Cardiac septum (tissue), 1 donor: ENCODE measurements at regions not wholly inside any gene's neighbourhood (a gene's known extent, or its start where the extent isn't known, plus 50 kb on each side); places are given as distances from the start of the nearest gene placed in this dataset.

Source experiments
- DNase-seq: peaks from one replicate; pipeline ENCODE4 v3.0.0-alpha.2; 2020; ENCODE audit warnings: low spot score
- intact Hi-C: fragments of 100-400 bp; cut with DNase I; formaldehyde crosslinking; loops from one replicate; pipeline ENCODE4 v1.14.0; 2022
- donor health status: DM: no; HTN: no; CAD: no.

DNA sequence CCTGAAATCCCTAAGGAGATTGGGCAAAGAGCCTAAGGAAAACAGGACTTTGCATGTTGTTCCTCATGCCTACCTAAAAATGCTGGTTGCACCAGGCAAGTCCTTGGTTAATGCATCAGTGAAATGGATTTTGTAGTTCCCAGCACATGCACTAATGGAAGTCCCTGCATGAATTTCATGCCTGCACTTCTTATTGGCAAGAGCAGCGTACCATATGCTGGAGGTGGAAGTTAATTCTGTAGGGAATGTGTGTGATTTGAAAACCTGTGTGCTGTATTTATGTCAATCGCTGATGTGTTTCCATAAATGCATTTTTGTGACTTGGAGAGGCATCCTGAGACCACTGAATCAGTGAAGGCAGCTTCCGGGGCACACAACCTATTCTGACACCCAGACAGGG is 140.3 kb upstream of the MTNR1B start:
- DNase-seq, result no peak
- intact Hi-C loops, result no loop called here

DNA sequence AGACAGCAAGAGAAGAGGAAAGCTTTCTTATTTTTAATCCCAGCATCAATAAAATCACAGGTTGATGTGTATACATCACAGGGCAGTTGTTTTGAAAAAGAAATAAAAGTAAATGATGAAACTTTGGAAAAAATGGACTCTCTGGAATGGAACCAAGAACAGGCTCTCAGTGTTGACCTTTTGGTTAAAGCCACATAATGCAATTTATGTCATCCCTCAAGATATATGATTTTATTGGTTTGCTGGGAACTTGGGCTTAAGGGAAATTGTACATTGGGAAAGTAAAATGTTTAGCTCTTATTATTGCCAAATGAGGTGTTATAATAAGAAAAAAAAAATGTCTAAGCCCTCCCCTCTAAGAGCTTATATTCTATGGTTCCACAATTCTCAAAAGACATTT is 139.8 kb upstream of the MTNR1B start:
- DNase-seq, result no peak
- intact Hi-C loops, result no loop called here

DNA sequence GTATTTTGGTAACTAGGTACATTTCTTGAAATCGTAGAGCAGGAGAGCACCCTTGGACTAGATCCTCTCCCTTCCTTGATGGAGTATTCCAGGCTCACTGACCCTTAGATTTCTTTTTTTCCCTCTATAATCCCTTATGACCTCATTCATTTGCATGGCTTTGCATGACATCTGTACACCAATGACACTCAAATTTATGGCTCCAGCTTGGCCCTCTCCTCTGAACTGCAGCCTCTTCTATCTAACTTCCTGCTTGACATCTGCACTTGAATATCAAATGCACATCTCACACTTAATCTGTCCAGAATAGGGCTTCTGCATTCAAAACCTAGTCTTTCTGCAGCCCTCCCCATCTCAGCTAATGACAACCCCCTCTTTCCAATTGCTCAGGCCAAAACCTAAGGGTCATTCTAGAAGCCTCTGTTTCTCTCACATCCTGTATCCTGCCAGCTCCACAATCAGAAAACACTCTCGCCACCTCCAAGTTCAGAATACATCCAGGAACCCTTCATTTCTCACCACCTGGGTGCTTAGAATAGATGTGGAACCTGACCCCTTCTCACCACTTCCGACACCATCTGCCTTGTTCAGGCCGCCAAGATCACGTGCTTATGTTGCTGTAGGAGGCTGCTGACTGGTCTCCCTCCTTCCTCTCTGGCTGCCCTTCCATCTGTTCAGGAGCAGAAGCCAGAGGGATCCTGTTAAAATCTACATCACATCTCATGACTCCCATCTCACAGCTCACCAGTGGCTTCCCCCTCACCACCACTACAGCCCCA is 138.9 kb upstream of the MTNR1B start:
- no peak for DNase-seq
- intact Hi-C loops, result no loop called here

DNA sequence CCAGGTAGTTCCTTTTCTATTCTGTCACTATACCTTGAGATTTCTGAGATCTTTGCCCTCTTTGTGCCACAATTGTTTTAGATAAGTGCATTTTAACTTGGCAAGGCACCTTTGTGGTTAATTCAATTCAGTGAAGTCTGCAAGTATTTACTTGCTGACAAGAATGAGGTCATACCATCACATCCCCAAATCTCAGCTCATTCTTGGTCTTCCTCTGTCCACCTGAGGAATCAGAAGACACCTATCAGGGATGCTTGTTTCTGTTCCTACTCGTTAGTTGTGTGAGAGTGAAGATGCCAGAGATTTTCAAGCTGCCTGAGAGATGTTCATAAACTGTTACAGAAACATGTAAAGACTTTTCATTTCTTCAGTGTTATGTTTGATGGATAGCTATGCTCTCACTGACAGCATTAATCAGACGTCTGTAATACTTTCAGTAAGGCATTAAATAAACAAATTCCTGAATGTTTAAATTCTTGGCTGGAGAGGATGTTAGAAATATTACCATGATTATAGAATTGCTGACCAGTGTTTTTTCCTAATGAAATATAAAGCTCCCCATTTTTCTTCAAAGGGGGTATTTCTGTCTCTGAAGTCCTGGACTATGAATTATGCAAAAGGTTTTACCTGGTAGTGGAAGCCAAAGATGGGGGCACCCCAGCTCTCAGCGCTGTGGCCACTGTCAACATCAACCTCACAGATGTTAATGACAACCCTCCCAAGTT is 135.0 kb upstream of the MTNR1B start:
- intact Hi-C loops, result no loop called here

DNA sequence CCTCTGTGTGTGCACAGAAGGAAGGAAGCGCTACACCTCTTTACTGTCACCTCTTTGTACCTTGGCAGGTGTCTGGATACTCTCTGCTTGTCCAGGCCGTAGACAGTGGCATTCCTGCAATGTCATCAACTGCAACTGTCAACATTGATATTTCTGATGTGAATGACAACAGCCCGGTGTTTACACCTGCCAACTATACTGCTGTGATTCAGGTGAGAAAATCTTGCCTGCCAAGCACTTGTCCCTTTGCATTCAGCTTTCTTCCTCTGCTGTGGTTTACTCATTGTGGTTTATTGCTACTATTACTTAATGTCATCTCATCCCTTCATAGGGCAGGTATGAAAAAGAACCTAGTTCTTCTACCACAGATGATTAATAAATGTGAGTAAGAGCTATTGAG is 131.9 kb upstream of the MTNR1B start:
- DNase-seq, result no peak
- intact Hi-C loops, result no loop called here

More for the DNA sequence above, 135.0 kb upstream of the MTNR1B start:
- no peak for DNase-seq

DNA sequence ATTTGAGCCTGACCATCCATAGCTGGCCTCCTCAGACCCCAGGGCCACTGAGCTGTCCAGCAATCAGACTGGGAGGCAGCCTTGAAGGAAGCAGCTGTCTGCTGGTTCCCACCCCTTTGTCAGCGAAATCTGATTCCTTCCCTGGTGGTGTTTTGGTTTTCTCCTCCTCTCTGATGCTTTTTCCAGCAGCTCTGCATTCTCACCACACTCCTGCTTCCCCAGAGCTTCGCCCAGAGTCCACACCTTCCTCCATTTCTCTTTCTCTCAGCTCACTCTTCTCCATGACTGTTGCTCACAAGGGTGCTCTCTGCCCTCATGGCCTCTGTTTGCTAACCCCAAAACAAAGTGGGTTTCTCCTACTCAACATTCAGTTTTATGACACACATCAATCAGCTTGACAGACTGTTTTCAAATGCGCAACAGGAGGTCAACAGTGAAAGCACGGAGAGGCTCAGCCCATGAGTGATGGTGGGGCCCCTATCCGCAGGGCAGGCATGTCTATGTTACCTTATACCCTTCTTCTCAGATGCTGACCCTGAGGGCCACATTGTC is 130.6 kb upstream of the MTNR1B start:
- intact Hi-C loops, result no loop called here
- no peak for DNase-seq

DNA sequence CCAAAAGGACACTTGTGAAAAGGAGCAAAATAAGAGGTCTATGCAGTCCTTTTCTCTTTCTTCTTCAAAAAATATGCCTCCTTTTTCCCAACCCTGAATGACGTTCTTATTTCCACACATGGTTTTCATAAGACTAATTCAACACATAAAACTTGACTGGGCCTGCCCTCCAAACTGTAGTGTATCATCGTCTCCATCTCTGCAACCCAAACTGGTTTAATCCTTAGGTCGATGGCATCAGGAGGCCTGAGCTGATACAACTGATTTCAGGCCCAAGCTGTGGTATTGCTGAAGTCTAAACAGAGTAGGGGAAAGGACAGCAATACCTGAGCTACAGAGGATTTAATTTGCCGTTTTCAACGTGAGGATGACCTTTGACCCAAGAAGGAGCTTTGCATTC is 130.0 kb upstream of the MTNR1B start:
- DNase-seq, result no peak
- intact Hi-C loops, result no loop called here

DNA sequence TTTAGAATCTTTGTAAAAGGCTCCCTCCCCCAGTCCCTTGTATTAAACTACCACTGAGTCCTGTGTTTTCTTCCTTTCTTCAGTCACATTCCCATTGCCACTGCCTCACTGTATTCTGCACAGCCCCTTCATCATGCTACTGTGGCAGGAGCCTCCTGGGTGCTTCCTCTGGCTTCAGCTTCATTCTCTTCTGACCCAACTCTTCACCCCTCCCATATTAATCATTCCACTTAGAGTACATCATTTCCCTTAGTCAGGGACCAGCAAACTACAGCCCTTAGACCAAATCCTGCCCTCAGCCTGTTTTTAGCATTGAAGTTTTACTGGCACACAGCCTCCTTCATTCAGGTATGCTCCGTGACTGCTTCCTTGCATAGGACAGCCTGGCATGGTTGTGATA is 127.7 kb upstream of the MTNR1B start:
- intact Hi-C loops, result no loop called here
- no peak for DNase-seq

DNA sequence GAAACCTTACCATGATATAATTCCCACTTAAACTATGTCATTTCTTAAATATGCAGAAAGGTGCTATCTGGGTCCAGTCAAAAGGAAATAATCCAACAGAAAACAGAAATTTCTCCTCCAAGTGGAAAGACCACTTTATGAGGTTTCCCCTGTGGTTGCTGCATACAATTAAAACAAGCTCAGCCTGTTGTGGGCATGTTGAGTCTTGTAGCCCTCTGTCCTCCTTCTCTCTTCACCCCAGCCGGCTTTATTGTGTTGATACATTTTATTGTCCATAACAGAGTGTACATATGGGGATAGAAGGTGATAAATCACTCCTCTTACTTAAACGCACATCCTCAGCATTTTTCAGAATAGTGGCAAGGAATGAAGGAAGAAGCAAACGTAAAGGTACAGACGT is 126.0 kb upstream of the MTNR1B start:
- DNase-seq, result no peak
- intact Hi-C loops, result no loop called here

DNA sequence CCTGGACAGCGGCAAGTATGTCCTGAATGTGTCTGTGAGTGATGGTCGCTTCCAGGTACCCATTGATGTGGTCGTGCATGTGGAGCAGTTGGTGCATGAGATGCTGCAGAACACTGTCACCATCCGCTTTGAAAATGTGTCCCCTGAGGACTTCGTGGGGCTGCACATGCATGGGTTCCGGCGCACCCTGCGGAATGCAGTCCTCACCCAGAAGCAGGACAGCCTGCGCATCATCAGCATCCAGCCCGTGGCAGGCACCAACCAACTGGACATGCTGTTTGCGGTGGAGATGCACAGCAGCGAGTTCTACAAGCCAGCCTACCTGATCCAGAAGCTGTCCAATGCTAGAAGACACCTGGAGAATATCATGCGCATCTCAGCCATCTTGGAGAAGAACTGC is 125.3 kb upstream of the MTNR1B start:
- DNase-seq, result no peak
- intact Hi-C loops, result no loop called here

DNA sequence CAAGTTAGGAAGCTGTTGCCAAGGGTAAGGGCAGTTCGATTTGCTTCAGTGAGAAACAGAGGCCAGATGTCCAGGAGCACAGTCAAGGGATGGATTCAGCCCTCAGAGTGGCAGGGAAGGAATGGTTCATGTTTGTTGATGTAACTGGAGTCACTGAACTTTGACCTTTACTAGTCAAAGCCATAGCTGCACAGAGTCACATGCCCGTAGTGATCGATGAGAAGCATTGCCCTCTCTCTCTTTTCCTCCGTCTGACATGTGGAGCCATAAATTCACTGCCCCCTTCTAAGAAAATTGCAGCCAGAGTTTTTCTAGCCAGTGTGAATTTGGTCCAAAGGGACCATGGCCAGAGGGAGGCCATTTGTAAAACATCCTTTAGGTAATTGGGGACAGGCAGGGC is 124.1 kb upstream of the MTNR1B start:
- intact Hi-C loops, result no loop called here
- DNase-seq, result no peak

DNA sequence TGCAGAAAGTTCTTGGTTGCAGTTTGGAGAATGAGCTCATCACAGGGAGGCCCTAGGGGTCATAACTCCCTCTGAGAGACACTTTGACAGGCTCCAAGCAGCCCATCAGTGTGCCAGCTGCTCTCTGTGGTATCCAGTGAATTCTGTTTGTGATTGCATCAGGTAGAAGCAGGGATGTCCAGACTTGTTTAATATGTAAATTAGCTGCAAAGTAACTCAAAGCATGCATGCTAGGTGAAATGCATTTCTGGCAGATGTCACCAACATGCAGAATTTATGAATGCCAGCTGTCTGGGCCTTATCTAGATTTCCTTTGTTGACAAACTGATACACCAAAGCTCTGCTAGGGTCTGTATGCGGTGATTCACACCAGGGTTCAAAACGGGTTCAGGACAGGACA is 123.6 kb upstream of the MTNR1B start:
- intact Hi-C loops, result no loop called here
- no peak for DNase-seq

DNA sequence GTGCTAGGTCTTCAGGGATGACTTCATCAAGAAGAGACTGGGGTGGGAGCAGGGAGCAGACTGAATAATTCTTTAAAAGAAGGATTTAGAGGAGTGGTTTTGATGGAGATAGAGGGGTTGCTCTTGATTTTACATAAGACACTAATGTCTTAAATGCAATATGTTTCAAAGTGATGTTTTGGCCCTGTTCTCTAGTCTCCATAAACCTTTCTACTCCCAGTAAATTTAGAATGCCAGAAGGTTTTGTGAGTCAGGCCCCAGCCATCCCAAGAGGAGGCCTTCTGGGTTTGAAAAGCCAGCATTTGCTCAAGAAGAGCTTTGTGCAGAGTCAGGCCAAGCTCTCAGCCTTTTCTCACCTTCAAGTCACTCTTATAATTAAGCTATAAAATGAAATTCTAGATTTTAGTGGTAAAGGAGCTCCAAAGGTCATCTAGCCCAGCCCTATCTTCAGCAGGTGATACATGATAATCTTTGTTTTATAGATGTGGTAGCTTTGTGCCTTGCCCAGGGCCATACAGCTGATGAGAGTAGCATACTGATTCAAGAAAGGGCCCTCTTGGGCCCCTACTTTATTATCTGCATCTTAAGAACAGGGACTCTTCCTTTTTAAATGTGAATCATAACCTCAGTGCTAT is 122.8 kb upstream of the MTNR1B start:
- intact Hi-C loops, result no loop called here
- no peak for DNase-seq

DNA sequence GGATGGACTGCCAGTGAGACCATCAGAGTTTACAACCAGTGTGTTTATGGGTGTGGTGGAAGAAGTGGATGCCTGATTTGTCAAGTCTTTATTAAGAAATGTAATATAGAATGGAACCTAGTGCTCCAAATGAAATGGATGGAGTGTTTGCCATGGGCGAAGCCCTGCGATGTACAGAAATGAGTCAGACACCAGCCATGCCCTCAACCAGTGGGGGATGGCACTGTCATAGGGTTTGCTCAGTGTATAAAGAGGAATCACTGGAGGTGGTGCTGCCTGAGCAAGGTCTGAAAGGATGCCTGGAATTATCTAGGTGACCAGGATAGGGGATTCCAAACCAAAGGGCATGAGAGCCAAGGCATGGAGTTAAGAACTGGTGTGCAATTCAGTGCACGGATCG is 120.9 kb upstream of the MTNR1B start:
- intact Hi-C loops, result no loop called here
- no peak for DNase-seq

DNA sequence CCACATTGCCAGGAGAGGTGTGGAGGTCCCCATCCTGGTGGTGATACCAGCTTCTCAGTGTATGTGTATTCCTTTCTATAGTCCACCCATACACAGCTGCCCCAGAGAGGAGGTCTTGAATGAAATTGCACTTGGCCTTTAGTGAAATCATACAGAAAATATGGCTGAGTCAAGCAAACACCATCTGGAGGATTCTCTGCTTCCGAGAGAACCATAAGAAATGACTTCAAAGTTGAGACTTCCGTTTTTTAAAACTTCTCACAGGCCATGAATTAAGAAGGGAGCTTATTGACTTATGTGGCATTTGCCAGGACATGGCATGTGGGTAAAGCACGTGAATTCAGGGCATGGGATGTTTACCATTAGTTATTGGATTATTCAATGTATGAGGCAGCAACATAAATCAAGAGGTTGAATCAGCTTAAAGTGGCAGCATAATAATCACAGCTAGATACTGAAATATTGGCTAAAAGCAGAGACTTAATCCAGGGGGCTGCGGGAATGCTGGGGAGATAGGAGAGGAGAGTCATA is 119.1 kb upstream of the MTNR1B start:
- intact Hi-C loops, result no loop called here
- no peak for DNase-seq

DNA sequence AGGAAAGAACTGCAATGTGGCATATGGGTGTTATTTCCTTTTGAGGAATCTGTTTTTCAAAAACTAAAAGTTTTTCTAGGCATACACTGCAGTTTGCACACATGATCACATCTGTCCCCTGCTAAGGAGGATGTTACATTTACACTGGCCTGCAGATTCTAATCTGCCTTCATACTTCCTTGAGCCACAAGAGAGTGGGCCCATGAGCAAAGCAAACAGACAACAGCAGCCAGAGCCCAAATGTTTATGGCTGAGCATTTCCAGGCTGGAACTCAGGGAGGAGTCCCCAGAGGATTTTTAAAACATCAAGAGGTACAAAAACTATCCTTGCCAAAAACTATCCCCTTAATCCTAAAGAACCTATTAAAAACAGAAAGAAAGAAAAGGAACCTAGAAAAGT is 117.2 kb upstream of the MTNR1B start:
- intact Hi-C loops, result no loop called here
- no peak for DNase-seq

DNA sequence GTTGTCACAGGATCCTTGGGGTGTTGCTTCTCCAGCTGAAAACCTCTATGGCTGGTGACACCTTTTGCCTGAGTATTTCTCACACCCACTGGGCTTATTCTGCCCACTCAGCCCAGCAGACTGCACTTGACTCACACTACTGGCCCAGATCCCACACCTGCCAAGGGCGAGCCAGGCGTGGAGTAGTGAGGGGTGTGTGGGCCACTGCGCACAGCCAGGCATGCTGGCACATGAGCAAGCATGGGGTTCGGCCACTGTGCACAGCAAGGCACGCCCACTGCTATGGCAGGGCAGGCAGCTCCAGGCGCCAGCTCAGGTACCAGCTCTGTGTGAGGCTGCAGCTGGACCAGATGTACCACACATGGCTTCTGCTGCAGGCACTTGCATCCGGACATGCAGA is 116.5 kb upstream of the MTNR1B start:
- DNase-seq, result no peak
- intact Hi-C loops, result no loop called here

DNA sequence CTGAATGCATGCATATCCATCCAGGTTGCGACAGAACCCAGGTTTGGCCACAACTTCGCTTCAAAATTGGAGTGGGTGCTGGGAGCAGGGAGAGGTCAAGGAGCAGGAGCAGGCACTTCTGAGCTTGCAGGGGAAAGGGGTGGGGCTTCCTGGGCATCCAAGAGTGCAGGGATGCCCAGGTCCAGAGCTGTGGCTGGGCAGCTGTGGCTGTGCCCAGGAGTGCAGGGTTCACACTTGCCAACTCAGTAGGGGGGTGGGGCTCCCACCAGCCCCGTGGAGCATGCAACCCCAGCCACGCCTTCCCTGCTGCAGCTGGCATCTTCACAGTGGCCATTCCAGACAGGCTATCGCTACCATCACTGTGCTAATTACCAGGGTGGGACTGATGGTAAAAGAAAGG is 115.3 kb upstream of the MTNR1B start:
- no peak for DNase-seq
- intact Hi-C loops, result no loop called here

DNA sequence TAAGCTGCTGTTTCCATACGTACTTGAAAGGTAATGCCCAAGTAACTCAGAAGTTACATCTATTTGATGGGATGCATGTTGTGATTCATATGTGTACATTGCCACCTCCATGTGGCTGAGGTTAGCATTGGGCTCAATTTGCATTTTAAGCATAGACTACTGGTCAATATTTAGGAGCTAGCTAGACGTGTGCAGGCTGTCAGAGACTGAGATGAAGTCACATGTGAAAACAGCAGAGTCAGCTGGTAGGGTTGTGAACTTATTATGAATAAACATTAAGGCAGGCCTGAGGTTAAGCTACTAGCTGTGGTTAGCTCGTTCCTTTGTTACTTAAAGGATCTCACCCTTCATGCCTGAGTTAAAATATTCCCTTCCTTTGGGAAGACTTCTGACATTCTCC is 114.5 kb upstream of the MTNR1B start:
- intact Hi-C loops, result no loop called here
- no peak for DNase-seq

DNA sequence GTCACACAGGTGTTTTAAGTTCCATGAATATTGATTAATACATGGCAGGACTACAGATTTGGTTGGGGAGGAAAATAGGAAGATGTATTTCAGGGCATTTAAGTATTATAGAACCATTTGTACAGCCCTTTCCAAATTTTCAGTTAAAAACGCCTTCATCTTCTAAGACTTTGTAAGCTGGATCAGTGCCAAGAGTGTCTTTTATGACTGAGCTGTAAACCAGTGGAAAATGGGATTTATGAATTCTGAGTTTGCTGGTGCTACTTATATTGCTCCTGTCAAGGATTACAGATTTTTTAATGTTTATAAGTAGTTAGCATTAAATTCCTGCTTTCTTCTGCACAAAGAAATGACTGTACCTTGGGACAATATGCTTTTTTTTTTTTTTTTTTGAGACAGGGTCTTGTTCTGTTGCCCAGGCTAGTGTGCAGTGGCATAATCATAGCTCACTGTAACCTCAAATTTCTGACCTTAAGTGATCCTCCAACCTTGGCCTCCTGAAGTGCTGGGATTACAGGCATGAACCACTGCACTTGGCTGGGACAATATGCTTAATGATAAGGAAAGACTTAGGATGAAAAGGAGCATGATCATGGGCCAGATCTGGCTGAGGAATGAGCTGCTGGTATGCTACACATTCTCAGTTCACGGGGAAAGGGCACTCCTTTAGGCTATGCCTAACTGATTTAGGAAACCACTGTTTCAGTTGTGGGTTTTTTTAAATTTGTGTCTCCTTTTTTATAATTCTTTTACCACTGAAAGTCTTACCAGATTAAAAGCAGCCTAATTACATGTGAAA is 113.6 kb upstream of the MTNR1B start:
- DNase-seq, result no peak
- intact Hi-C loops, result no loop called here
